GM18502 (cell line): ENCODE measurements at regions not wholly inside any gene's neighbourhood (a gene's known extent, or its start where the extent isn't known, plus 50 kb on each side); places are given as distances from the start of the nearest gene placed in this dataset.

Source experiments
- ATAC-seq: cut with Tn5 transposase; IDR thresholded peaks from one replicate; pipeline ENCODE4 v1.9.1; 2021; ENCODE audit warnings: mild to moderate bottlenecking; ENCODE audit not compliant: unreplicated experiment, poor library complexity

GRCh38 chr2:139369423-139370409 lies 589.5 kb upstream of the NXPH2 start:
- no peak for ATAC-seq

- ATAC-seq, result no peak
These were observed 587.2 kb upstream of the NXPH2 start for GRCh38 chr2:139367416-139367815.

- ATAC-seq, result no peak
These were observed 586.5 kb upstream of the NXPH2 start for GRCh38 chr2:139366681-139367080.

GRCh38 chr2:139365189-139365588 lies 585.0 kb upstream of the NXPH2 start:
- no peak for ATAC-seq

- no peak for ATAC-seq
These were observed 580.5 kb upstream of the NXPH2 start for GRCh38 chr2:139360654-139361053.

- no peak for ATAC-seq
These were observed 579.6 kb upstream of the NXPH2 start for GRCh38 chr2:139359818-139360217.

- ATAC-seq, result no peak
These were observed 577.8 kb upstream of the NXPH2 start for GRCh38 chr2:139357972-139358371.

GRCh38 chr2:139354518-139354917 lies 574.3 kb upstream of the NXPH2 start:
- ATAC-seq, result no peak

GRCh38 chr2:139353874-139354273 lies 573.7 kb upstream of the NXPH2 start:
- ATAC-seq, result no peak

- no peak for ATAC-seq
These were observed 537.1 kb upstream of the NXPH2 start for GRCh38 chr2:139317259-139317658.

- no peak for ATAC-seq
These were observed 533.9 kb upstream of the NXPH2 start for GRCh38 chr2:139314059-139314458.

- ATAC-seq, result no peak
These were observed 516.6 kb upstream of the NXPH2 start for GRCh38 chr2:139296672-139297209.

GRCh38 chr2:139293992-139294548 lies 513.9 kb upstream of the NXPH2 start:
- no peak for ATAC-seq

- no peak for ATAC-seq
These were observed 500.9 kb upstream of the NXPH2 start for GRCh38 chr2:139281124-139281523.

GRCh38 chr2:139271879-139272278 lies 491.7 kb upstream of the NXPH2 start:
- no peak for ATAC-seq

GRCh38 chr2:139271149-139271548 lies 491.0 kb upstream of the NXPH2 start:
- no peak for ATAC-seq

- ATAC-seq, result no peak
These were observed 479.9 kb upstream of the NXPH2 start for GRCh38 chr2:139260052-139260430.

- ATAC-seq, result no peak
These were observed 479.3 kb upstream of the NXPH2 start for GRCh38 chr2:139259422-139260051.

- ATAC-seq, result no peak
These were observed 461.1 kb upstream of the NXPH2 start for GRCh38 chr2:139241286-139241685.

GRCh38 chr2:139237023-139237422 lies 456.8 kb upstream of the NXPH2 start:
- ATAC-seq, result no peak

GRCh38 chr2:139230881-139231280 lies 450.7 kb upstream of the NXPH2 start:
- ATAC-seq, result no peak
